ENCODE measurements at regions not wholly inside any gene's neighbourhood (a gene's known extent, or its start where the extent isn't known, plus 50 kb on each side); places are given as distances from the start of the nearest gene placed in this dataset.

DNA sequence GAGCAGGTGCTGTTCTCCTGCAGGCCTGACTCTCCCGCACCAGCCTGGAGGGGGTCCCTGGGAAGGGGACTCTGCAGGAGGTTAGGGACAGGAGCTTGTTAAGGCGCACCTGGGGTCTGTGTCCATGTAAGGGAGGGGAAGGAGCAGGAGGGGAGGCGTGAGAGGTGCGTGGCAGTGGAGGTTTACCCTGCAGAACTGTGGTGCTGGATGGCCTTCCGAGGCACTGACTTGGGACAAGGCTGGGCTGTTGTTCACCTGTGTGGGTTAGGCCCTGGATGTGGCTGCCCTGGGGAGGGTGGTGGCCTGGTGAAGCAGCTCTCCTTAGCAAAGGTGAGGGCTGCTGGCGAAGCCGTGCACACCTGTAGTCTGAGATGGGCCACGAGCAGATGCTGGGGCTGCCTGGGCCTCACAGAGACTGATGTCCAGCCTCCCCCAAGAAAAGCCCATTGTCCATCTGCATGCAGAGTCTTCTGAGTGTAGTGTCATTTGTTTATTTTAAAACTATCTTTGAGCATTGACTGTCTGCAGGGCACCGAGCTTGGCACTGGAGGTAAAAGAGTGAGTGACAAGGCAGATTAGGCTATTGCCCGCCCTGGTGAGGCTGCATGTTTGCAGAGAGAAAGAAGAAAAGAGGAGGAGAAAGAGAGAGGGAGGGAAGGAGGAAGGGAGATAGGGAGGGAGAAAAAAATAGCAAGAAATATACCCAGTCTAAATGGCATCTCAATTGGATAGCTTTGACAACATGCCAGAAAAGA lies 225.3 kb downstream of the GLRX3 start:
- TF ChIP-seq, protein P1, sequence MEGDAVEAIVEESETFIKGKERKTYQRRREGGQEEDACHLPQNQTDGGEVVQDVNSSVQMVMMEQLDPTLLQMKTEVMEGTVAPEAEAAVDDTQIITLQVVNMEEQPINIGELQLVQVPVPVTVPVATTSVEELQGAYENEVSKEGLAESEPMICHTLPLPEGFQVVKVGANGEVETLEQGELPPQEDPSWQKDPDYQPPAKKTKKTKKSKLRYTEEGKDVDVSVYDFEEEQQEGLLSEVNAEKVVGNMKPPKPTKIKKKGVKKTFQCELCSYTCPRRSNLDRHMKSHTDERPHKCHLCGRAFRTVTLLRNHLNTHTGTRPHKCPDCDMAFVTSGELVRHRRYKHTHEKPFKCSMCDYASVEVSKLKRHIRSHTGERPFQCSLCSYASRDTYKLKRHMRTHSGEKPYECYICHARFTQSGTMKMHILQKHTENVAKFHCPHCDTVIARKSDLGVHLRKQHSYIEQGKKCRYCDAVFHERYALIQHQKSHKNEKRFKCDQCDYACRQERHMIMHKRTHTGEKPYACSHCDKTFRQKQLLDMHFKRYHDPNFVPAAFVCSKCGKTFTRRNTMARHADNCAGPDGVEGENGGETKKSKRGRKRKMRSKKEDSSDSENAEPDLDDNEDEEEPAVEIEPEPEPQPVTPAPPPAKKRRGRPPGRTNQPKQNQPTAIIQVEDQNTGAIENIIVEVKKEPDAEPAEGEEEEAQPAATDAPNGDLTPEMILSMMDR (IDR thresholded peaks at IDR 0.05), result no peak
- no peak for TF ChIP-seq POLR2A (IDR thresholded peaks at IDR 0.05)

Data from right lobe of liver (tissue), 4 donors.